ENCODE measurements at regions not wholly inside any gene's neighbourhood (a gene's known extent, or its start where the extent isn't known, plus 50 kb on each side); places are given as distances from the start of the nearest gene placed in this dataset.

DNA sequence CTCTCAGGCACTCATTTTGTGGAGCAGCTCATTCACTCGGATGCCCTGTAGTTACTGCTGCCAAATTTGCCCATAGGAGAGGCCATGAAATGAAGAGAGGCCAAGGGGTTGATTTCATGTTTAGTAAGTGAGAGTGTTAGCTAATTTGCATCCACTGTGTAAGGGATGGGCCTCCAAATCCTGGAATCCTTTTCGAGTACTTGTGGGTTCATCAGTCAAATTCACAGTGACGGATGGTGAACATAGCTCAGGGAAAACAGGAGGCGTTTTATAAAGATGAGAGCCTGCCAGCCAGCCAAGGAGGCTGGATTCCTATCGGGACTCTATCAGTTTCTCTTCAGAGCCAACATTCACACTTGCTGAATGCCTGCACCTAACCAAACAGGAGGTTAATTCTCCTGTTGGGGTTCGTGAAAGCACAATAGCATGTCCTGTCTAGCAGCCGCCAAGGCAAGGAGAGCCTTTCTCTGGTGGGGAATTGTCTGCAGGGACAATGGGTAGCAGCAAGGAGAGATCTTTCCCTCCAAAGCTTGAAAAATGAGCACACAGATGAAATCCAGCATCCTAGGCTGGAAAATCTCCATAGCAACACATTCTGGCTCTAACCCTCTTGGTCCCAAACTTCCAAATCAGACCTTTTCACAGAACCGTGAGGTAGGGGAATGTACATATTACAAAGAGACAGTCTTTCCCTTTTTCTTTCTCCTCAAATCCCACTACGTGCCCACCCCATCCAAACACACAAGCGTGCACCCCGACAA is 231.4 kb upstream of the ECI2 start:
- no peaks in the 10 kb centered on the region for H3K9me3 ChIP-seq (ENCODE audit: control insufficient read depth, insufficient read depth, low read length)
- no peak for DNase-seq

DNA sequence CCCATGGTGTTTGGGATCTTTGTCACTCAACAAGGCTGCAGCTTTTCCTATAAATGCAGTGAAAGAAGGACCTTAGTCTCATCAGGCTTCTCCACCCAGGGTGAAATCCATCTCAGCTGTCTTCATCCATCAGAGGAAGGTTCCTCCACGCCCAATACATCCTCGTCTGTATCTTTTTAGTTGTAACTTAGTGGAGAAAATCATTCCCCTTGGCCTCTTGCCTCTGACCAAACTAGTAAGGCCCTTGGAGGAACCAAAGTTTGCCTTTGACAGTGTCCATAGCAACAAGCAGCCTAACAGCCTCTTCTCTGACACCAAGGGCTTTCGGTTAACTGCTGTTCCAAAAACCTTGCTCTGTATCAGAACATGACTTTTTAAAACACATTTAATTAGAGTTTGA is 230.3 kb upstream of the ECI2 start:
- ATAC-seq = no peak
- peaks cover 0 to 10% of the 10 kb centered on the region in 2 donors for H3K4me1 Mint-ChIP-seq
- 100% methylated on average over 1 of the region's 3 CpGs for WGBS (ENCODE audit: insufficient coverage)
- Histone ChIP-seq H3K4me3 (ENCODE audit: low read length) (no peak overlapping the region), H3K9me3 (ENCODE audit: control insufficient read depth, insufficient read depth, low read length) (no peaks in the 10 kb centered on the region), H3K4me1 (ENCODE audit: control insufficient read depth, insufficient read depth, low read length) (no peaks in the 10 kb centered on the region), H3K27me3 (ENCODE audit: control insufficient read depth, insufficient read depth, low read length) (no peaks in the 10 kb centered on the region), H3K36me3 (ENCODE audit: control insufficient read depth, insufficient read depth, low read length) (no peaks in the 10 kb centered on the region), H3K27ac (ENCODE audit: low read length) (no peak overlapping the region)
- peaks cover 3 to 15% of the 10 kb centered on the region in 2 donors for H3K27me3 Mint-ChIP-seq (ENCODE audit: low read depth in 2 of 2)
- H3K4me3 Mint-ChIP-seq = no peak overlapping the region
- no peak for DNase-seq
- H3K27ac Mint-ChIP-seq = no peak overlapping the region
- H3K36me3 Mint-ChIP-seq = no peaks in the 10 kb centered on the region
- TF ChIP-seq, protein P1, sequence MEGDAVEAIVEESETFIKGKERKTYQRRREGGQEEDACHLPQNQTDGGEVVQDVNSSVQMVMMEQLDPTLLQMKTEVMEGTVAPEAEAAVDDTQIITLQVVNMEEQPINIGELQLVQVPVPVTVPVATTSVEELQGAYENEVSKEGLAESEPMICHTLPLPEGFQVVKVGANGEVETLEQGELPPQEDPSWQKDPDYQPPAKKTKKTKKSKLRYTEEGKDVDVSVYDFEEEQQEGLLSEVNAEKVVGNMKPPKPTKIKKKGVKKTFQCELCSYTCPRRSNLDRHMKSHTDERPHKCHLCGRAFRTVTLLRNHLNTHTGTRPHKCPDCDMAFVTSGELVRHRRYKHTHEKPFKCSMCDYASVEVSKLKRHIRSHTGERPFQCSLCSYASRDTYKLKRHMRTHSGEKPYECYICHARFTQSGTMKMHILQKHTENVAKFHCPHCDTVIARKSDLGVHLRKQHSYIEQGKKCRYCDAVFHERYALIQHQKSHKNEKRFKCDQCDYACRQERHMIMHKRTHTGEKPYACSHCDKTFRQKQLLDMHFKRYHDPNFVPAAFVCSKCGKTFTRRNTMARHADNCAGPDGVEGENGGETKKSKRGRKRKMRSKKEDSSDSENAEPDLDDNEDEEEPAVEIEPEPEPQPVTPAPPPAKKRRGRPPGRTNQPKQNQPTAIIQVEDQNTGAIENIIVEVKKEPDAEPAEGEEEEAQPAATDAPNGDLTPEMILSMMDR (IDR thresholded peaks at IDR 0.05) = no peak
- no peaks in the 10 kb centered on the region for H3K9me3 Mint-ChIP-seq
- intact Hi-C loops (cut with micrococcal nuclease) = no loop called here

More for the DNA sequence above, 231.4 kb upstream of the ECI2 start:
- H3K36me3 Mint-ChIP-seq = no peaks in the 10 kb centered on the region
- Histone ChIP-seq H3K4me3 (ENCODE audit: low read length) (no peak overlapping the region), H3K27ac (ENCODE audit: low read length) (no peak overlapping the region), H3K4me1 (ENCODE audit: control insufficient read depth, insufficient read depth, low read length) (no peaks in the 10 kb centered on the region), H3K36me3 (ENCODE audit: control insufficient read depth, insufficient read depth, low read length) (no peaks in the 10 kb centered on the region), H3K27me3 (ENCODE audit: control insufficient read depth, insufficient read depth, low read length) (no peaks in the 10 kb centered on the region)
- no peak overlapping the region for H3K4me3 Mint-ChIP-seq
- no peak for ATAC-seq
- no peaks in the 10 kb centered on the region for H3K9me3 Mint-ChIP-seq
- H3K4me1 Mint-ChIP-seq = peaks cover 0 to 10% of the 10 kb centered on the region in 2 donors
- intact Hi-C loops (cut with micrococcal nuclease) = no loop called here
- TF ChIP-seq, protein P1 (IDR thresholded peaks at IDR 0.05) = no peak
- H3K27me3 Mint-ChIP-seq (ENCODE audit: low read depth in 2 of 2) = peaks cover 6 to 15% of the 10 kb centered on the region in 2 donors
- WGBS (ENCODE audit: insufficient coverage) = 87% methylated on average over 11 of the region's 11 CpGs
- no peak overlapping the region for H3K27ac Mint-ChIP-seq

DNA sequence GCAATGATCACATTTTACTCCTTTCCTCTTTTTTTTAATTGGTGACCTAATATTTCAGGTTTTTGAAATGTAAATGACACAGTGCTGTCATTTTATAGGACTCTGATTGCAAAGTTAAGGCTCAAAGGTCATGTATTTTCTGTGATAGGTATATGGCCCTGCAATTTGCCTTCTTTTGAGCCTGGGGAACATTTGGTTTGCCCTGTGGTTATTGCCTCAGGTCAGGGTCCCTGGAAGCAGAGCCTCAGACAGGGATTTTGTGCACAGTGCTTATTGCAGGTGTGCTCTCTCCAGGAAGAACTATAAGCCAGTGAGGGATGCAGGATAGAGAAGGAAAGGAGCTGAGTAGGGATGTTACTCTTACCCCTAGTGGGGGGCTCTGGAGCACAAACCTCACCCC is 229.3 kb upstream of the ECI2 start:
- H3K4me3 Mint-ChIP-seq = no peak overlapping the region
- peaks cover 0 to 10% of the 10 kb centered on the region in 2 donors for H3K4me1 Mint-ChIP-seq
- Histone ChIP-seq H3K27ac (ENCODE audit: low read length) (no peak overlapping the region), H3K4me3 (ENCODE audit: low read length) (no peak overlapping the region), H3K9me3 (ENCODE audit: control insufficient read depth, insufficient read depth, low read length) (no peaks in the 10 kb centered on the region), H3K36me3 (ENCODE audit: control insufficient read depth, insufficient read depth, low read length) (no peaks in the 10 kb centered on the region), H3K27me3 (ENCODE audit: control insufficient read depth, insufficient read depth, low read length) (no peaks in the 10 kb centered on the region), H3K4me1 (ENCODE audit: control insufficient read depth, insufficient read depth, low read length) (no peaks in the 10 kb centered on the region)
- peaks cover 3 to 15% of the 10 kb centered on the region in 2 donors for H3K27me3 Mint-ChIP-seq (ENCODE audit: low read depth in 2 of 2)
- TF ChIP-seq, protein P1 (IDR thresholded peaks at IDR 0.05) = no peak
- no peak overlapping the region for H3K27ac Mint-ChIP-seq
- no peaks in the 10 kb centered on the region for H3K36me3 Mint-ChIP-seq
- intact Hi-C loops (cut with micrococcal nuclease) = no loop called here
- no peaks in the 10 kb centered on the region for H3K9me3 Mint-ChIP-seq
- no peak for ATAC-seq
- DNase-seq = no peak

DNA sequence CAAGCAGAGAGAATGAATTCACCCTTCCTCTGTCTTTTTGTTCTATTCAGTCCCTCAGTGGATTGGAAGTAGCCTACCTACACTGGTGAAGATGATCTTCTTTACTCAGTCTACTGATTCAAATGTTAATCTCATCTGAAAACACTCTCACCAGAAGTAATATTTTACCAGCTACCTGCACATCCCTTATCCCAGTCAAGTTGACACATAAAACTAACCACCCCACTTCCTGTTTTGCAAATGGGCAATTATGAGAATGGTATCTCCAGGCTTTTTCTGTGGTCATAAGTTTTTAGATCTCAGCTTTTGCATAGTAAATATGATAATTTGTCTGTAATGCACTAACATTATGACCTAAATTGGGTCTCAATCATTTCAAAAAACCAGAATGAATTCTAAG is 228.8 kb upstream of the ECI2 start:
- intact Hi-C loops (cut with micrococcal nuclease) = no loop called here
- TF ChIP-seq, protein P1 (IDR thresholded peaks at IDR 0.05) = no peak
- no peaks in the 10 kb centered on the region for H3K9me3 ChIP-seq (ENCODE audit: control insufficient read depth, insufficient read depth, low read length)
- Mint-ChIP-seq H3K4me3 (no peak overlapping the region), H3K9me3 (no peaks in the 10 kb centered on the region), H3K27me3 (ENCODE audit: low read depth in 2 of 2) (peaks cover 5 to 12% of the 10 kb centered on the region in 2 donors), H3K36me3 (no peaks in the 10 kb centered on the region), H3K27ac (no peak overlapping the region), H3K4me1 (peaks cover 0 to 10% of the 10 kb centered on the region in 2 donors)
- H3K36me3 ChIP-seq (ENCODE audit: control insufficient read depth, insufficient read depth, low read length) = no peaks in the 10 kb centered on the region
- no peak for ATAC-seq
- no peaks in the 10 kb centered on the region for H3K27me3 ChIP-seq (ENCODE audit: control insufficient read depth, insufficient read depth, low read length)
- no peak overlapping the region for H3K27ac ChIP-seq (ENCODE audit: low read length)
- H3K4me3 ChIP-seq (ENCODE audit: low read length) = no peak overlapping the region
- DNase-seq = no peak
- no peaks in the 10 kb centered on the region for H3K4me1 ChIP-seq (ENCODE audit: control insufficient read depth, insufficient read depth, low read length)
